ENCODE measurements at regions not wholly inside any gene's neighbourhood (a gene's known extent, or its start where the extent isn't known, plus 50 kb on each side); places are given as distances from the start of the nearest gene placed in this dataset.

GRCh38 chr6:16836144-16836981 lies 75.1 kb upstream of the ATXN1 start:
- TF ChIP-seq CTCF (IDR thresholded peaks at IDR 0.05; ENCODE audit: borderline replicate concordance, extremely low read depth, low read length, poor library complexity, severe bottlenecking): no peak
- no peak for TF ChIP-seq EZH2 (IDR thresholded peaks at IDR 0.05; ENCODE audit: borderline replicate concordance, low read depth, low read length, severe bottlenecking)
